Hematopoietic multipotent progenitor cell treated with erythropoietin and hydrocortisone succinate and interleukin-3 and kit ligand, for 4 days (in vitro differentiated cells): ENCODE measurements at regions not wholly inside any gene's neighbourhood (a gene's known extent, or its start where the extent isn't known, plus 50 kb on each side); places are given as distances from the start of the nearest gene placed in this dataset.

Experiments
- DNase-seq: peaks from one replicate; pipeline ENCODE4 v3.0.0-alpha.2; 2015

DNA sequence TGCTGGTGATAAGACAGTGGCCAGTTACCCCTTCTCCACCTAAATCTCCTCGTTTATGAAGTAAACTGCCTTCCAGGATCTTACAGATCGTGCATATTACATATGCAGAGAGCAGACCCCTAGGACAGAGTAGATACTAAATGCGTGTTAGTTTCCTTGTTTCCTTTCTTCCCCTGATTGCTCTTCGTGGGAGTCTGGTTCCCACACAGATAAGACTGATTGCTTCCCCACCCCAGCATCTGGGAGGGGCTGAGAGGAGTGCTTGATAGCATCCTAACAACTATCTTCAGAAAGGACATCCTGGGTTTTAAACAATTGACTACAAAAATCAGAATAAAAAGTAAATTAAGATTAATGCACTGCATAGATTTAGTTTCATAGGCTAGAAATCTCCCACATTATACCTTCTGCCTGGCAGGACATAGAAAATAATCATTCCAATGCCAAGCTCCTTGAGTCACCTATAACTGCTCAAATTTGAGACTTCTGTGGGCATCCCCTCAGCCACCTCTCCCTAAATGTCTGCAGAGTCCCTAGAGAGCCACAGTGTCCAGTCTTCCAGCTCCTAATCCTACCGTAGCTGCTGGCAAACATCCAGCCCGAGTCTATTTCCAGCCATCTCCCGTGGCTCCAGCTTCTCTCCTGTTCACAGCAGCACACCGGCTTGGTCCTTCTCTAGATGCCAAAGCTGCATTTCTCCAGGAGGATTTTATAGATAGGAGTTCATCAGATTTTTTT lies 128.3 kb downstream of the LRRC30 start:
- no peak for DNase-seq

DNA sequence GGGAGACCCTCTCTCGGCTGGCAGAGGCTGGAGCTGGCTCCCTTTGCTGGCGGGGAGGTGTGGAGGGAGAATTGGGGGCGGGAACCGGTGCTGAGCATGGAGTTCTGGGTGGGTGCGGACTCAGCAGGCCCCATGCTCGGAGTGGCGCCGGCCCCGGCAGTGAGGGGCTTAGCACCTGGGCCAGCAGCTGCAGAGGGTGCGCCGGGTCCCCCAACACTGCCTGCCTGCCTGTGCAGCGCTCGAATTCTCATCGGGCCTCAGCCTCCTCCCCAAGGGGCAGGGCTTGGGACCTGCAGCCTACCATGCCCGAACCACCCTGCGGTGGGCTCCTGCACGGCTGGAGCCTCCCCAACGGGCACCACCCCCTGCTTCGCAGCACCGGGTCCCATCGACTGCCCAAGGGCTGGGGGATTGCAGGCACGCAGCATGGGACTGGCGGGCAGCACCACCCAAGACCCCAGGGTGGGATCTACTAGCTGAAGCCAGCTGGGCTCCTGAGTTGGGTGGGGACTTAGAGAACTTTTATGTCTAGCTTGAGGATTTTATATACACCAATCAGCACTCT lies 129.8 kb downstream of the LRRC30 start:
- no peak for DNase-seq

DNA sequence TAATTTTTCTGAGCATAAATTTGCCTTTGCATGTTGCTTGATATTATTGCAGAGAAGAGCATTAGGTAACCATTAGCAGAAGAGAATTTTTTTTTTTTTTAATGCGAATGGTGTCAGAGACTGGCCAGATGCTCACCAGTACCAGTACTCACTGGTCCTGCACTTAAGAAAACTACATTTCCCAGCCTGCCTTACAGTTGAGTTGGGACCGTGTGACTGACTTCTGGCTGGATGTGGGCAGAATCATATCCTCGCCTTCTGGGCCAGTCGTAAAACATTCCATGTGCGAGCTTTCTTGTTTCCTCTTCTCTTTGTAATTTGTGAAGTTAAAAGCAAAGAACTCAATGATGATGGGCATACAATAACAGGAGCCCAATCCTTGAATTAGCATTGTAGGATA lies 132.4 kb downstream of the LRRC30 start:
- DNase-seq: no peak

DNA sequence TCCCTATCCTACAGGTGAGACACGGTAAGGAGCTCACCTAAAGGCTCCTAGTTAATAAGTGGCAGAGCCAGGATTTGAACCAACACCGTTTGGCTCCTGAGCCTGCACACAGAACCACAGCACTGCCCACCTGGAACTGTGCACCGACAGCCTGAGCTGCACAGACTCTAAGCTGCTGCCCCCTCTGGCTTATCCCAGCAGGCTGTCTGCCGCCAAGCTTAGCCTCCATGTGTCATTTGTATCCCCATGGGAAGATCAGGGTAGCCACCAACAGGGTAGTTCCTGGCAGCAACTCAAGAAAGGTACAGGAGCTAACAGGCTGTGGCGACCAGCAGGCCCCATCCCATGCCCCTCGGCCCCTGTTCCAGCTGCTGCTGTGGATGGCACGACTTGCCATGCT lies 135.7 kb downstream of the LRRC30 start:
- DNase-seq: no peak

DNA sequence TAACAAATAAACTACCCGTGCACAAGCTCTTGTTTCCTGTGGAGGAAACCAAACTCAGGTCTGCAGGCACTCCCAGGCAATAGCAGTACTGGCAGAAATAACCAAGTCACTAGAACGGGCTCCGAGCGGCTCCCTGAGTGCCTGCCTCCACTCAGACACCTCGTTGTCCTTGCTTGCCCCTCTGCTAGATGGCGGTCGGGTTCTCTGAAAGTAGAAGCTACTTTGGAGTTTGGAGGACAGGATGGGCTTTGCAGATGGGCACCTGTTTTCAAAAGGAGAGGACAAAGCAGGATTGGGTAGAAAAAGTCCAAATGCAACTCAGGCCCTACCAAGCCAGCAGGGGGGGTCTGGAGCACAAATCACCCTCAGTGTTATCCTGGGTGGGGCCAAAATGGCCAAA lies 136.4 kb downstream of the LRRC30 start:
- peak; percentile 44 for DNase-seq

DNA sequence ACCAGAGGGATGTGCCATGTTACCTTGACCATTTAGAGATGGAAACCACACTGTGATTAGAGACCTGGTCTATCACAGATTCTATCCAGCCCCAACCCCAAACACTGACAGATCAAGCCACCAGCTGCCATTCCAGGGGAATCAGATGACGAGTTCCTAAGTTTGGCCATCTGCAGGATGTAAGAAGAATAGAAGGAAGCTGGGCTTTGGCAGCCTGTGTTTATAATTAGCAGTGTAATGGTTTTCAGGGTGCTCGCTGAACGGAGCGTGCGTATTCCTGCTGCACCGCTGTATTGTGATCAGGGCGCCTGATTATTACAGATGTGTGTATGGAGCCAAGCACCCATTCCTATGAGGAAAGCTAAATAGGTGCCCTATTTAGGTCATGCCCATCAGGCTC lies 138.1 kb downstream of the LRRC30 start:
- peak; percentile 8 for DNase-seq

DNA sequence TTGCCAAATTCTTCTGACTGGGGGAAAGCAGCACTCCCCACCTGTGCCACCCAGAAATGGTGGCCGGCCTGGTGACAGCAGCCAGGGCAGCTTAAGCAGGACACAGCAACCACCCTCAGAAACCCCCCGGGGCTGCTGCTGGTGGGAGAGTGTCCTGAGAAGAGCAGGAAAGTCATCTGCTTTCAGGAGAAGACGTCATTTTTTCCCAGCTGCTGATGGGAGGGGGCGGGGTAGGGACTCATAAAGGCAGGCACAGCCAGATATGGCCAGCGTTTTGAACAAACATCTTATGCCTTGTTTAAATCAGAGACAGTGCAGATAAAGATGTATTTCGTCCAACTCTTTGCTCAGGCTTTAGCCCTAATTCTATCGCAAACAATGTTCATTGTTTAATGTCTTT lies 139.5 kb downstream of the LRRC30 start:
- no peak for DNase-seq

DNA sequence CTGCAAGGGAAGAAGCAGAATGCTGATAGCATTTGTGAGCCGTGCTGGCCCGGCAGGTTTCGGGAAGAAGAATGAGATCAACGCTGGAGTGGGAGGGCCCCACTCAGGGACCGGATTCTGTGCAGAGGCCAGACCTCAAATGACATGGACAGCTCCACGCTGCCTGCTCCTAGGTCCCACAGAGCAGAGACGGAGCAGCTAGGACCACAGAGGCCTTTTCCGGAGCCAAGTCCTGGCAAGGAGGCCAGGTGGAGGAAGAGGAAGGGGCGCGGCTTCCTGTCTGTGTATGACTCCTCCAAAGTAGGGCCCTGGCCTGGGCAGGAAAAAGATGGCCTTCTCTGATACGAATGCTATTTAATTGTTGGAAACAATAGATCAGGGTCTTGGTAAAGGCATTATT lies 139.9 kb downstream of the LRRC30 start:
- DNase-seq: peak; percentile 61

DNA sequence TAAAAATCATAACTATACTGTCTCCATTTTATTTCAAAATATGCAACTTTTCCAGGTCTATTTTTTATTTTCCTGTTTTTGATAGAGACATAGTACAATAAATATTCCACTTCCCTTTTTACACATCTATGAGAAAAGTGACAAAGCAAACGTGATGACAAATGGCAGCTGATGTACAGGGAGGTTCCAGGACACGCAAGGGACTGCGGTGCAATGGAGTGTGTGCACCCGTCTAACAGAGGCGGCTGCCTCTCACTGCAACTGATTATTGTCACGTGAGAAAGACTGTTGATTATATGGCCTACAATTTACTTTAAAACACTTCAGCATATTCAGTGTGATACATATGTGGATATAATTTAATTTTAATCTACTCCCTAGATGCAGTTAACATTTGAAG lies 142.6 kb downstream of the LRRC30 start:
- peak; percentile 38 for DNase-seq

DNA sequence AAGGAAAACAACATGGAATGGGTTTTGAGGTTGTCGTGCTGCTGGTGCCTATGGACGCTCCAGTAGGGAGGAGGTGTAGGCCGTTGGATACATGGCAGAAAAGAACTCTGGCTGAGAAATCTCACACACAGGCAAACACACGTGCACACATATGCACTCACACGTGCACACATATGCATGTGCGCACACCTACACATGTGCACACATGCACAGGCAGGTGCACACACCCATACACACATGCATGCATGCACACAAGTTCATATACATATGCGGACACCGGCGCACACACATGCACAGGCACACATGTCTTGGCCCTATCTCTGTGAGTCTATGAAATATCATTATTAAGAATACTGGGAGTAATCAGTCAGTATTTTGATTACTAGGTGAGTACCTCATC lies 150.4 kb downstream of the LRRC30 start:
- no peak for DNase-seq

DNA sequence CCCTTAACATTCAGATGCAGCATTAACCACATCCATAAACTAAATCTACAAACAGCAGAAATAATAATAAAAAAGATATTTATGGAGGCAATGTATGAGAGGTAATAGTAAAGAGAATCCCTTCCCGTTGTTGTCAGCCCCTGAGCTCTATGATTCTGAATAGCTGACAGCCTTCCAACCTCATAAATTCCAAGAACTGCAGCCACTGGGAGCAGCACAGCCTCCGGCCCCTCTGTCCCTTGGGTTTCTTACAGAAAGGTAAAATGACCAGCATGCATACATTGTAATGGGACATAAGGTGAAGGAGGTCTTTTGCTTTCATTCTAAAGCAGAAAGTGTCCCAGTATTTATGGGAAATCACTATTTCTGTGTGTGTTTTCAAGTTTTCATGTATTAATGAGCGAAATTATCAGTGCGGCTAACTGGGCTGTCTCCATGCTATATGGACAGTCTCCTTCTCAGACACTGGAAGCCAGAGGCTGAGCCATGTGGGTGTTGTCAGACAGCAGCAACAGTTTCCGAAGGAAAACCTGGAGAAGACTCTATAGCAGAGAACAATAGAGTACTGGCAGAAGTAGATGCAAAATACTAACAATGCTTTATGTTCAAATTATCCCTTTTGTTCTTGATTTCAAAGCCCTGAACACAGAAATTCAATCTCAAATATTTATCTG lies 151.6 kb downstream of the LRRC30 start:
- no peak for DNase-seq

DNA sequence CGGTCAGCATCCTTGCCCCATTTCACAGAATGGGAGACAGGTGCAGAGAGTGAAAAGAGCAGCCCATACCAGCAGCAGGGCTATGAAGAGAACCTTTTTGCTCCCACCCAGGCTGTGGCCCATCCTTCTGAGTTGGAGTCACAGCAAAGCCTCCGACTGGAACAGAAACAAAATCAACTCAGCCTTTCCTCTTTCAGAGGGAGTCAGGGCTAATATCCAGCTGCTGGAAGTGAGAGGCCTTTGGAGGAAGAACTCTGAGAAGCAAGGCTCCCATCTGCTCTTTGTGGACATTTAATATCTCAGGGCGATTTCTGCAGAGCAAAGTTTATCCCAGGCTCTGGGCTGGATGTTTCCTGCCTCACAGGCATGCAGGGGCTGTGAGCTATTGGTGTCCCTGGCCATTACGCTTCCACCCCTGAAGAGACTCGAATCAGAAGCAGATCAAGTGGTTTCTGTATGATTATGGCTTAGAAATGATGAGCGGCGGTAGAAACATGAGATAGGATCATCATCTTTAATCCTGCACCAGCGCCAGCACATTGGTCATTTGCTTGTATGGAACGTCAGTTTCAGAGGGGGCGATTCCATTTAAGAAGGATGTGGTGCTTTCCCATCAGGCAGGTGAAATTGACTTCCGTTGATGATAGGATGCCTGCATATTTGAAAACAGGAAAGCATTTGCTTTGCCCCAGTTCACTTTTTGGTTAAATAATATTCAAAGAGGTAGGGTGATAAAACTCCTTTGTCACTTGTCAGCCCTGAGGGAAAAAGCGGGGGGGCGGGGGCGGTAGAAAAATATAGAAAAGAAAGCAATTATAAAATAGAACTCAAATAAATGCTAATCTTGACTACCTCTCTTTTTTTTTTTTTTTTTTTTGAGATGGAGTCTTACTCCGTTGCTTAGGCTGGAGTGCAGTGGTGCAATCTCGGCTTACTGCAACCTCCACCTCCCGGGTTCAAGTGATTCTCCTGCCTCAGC lies 152.4 kb downstream of the LRRC30 start:
- DNase-seq: no peak

DNA sequence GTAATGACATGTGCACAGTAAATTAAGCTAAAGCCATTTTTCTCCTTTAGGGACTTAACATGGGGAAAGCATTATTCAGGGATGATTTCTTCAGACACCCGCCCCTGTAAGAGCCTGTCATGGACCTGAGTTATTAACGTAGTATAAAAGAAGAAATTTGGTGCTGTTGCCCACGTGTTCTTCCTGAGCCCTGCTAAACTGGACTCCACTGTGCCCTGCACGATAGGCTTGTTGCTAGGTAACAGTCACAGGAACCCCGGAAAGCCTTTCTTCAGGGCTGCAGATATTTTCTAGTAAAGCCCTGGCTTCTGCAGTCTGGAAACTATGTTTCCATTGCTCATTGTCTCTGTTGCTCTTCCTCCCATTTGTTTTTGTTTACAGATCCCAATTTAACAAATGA lies 157.9 kb downstream of the LRRC30 start:
- DNase-seq: no peak

DNA sequence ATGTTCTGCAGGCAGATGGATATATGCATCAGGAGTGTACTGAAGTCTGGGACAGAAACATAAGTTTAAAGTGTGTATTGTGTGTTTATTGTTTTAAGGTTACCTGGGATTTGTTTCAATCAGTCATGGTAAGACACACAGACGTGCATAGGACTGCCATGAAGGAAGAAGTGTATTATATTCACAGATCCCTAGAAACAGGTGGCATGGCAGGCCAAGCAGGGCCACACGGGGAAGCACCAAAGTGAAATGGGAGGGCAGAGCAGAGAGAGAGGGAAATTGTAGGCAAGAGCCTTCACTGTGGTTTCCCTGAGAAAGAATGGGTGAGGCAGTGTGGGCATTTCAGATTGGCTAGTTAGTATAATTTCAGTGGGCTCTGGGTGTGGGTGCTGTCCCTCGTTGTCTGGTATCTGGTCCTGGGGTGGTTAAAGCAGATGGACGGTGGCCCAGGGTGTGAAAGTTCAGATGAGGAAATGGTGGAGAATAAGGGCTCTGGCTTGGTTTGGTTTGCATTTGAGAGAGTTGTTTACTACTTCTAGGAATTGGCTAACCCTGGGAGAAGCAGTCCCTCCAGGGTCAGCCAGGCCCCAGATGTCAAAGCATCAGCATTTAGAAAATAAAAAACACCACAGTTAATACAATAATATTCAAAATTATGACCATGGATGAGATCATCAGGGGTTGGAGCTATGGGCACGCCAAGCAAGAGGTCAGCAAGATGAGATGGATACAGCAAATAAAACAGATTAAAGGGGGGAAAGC lies 160.0 kb downstream of the LRRC30 start:
- no peak for DNase-seq

DNA sequence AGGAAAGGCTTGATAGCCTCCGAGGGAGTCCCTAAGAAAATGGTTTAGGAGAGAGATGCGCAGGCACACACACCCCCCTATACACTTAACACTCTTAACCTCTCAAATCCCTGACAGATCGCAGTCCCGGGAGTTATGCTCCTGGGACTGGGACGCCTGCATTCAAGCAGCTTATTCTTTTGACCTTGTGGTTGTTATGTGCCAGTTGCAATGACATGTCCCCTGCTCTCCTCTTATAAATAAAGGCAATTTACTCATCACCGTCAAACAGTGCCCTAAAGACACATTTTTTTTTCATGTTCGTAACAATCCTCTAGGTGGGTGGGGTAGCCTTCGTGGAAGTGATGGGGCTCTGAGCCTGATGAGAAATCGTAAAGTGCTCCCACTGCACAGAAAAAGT lies 162.2 kb downstream of the LRRC30 start:
- DNase-seq: no peak

DNA sequence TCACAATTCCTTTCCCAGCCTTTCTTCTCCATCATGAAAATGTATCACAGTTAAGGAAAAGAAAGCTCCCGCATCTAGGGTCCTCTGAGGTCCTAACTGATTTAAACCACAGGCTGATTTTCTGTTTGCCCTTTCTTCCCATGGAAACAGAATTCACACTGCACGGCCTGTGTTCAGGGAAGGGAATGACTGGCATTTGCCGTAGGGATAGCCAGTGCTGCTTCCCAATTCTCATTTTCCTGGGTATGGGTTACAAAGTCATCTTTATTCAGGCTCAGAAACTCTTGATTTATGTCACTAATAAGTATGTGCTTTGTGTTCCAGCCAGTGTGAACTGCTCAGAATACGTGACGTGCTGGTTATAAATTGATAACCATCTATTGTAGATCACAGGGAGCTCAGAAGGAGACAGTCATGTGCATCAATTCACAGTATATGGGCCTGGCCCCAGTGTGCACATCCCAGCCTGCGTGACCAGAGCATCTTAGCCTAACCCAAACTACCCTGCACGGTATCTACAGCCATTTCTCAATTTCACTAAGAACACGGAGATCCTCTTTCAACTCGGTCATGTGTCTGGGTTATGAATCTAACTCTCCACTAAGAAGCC lies 163.3 kb downstream of the LRRC30 start:
- no peak for DNase-seq

DNA sequence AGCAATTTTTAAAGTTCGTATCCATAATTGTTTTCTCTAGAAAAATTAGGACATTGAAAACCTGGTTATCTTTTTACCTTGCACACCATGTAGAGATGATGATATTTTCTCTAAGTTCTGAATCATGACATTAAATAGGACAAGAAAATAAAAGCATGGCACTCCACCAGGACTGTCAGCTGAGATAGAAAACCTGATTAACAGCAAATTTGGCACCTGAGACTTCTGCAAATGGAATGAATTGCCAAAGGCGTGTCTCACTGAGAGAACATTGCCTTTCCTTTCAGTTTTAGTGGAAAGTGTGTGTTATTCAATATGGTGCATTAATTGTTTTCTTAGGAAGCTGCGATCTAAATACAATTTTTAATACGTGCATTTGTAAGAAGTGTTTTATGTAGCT lies 164.7 kb downstream of the LRRC30 start:
- DNase-seq: no peak

DNA sequence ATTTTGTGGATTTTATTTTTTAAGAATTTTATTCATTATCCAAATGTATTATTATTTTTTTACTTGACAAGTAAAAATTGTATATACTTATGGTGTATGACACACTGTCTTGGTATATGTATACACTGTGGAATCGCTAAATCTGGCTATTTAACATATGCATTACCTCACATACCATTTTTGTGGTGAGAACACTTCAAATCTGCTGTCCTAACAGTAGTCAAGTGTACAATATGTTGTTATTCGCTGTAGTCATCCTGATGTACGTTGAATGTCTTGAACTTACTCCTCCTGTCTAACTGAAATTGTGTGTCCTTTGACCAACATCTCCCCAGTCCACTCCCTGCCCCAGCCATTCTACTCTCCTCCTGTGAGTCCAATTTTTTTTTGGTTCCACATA lies 153.2 kb upstream of the PTPRM start:
- DNase-seq: no peak

DNA sequence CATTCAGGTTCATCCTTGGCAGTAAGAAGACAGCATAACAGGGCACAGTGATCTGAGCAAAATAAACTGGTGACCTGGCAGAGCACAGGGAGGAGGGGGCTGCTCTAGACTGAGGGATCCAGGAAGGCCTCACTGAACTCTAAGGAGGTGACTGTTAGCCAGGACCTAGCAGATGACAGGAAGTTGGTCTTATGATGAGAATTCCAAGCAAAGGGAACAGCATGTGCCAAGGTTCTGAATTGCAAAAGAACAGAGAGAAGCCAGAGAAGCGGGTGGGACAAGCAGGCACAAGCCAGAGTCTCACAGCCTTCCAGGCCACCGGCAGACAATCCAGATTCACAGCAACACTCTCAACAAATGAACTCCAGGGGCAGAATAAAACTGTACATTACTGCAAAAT lies 152.7 kb upstream of the PTPRM start:
- DNase-seq: no peak

DNA sequence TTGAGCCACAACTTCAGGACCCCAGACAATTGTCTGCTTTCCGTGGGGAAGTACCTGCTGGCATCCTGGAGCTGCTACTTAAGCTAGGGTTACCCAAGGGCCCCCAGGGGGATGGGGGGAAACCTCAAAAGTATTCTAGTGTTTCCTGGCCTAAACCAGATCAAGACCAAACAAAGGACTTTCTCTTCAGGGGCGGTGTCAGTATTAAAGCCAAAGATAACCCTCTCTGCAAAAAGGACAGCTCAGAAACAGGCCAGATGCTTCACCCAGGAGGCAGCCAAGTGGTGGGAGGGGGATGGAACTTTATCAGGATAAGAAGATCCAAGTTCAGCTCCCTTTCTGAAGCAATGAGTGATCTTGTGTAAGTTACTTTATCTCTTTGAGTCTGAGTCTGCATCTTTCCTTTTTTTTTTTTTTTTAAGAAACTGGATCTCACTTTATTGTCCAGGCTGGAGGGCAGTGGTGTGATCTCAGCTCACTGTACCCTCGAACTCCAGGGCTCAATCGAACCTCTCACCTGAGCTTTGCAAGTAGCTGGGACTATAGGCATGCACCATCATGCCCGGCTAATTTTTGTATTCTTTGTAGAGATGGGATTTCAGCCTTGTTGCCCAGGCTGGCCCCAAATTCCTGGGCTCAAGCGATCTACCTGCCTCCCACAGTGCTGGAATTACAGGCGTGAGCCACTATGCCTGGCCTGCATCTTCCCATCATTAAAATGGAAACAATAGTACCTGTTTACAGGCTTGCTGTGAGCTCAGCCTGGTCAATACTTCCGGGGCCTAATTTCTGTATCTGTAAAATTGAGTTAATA lies 151.8 kb upstream of the PTPRM start:
- peak; percentile 6 for DNase-seq

DNA sequence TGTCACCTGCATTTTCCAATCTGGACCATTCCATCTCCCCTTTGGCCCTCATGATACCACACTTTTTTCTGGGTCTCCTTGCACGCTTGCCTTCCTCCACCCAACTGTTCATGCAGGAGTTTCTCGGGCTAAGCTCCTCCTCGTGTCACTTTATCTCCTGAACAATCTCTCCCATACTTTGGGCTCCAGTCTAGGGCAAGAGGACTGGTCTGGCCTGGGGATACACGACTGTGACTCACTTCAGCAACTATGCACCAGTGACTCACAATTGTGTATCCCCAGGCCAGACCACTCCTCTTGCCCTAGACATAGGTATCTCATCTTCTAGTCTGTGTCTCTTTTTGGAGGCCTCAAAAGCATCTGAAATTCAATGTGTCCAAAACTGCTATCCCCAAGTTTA lies 149.4 kb upstream of the PTPRM start:
- DNase-seq: no peak
